GM23338 (cell line): ENCODE measurements at regions not wholly inside any gene's neighbourhood (a gene's known extent, or its start where the extent isn't known, plus 50 kb on each side); places are given as distances from the start of the nearest gene placed in this dataset.

Experiments used
- ATAC-seq: fragments of 200-7000 bp; cut with Tn5 transposase; 3 replicates; pipeline ENCODE4 v1.9.1; 2020
- DNase-seq: peaks from one replicate; pipeline ENCODE4 v3.0.0-alpha.2; 2015; ENCODE audit warnings: low spot score
- H2AFZ ChIP-seq: fragments of 200-600 bp; sonication (generic); 2 replicates; pipeline ENCODE4 v1.8.0; 2016; ENCODE audit warnings: antibody characterized with exemption, mild to moderate bottlenecking, moderate library complexity
- H3F3A ChIP-seq: fragments of 200-600 bp; sonication (generic); replicated peaks from 2 replicates; pipeline ENCODE4 v1.8.0; 2017; ENCODE audit warnings: antibody characterized with exemption, mixed run types, low read depth
- H3K27ac ChIP-seq: fragments of 200-600 bp; sonication (generic); 2 replicates; pipeline ENCODE4 v1.6.1; 2016; ENCODE audit warnings: low read depth
- H3K27me3 ChIP-seq: fragments of 200-600 bp; sonication (generic); 2 replicates; pipeline ENCODE4 v1.8.0; 2016; ENCODE audit warnings: mild to moderate bottlenecking, mixed run types, moderate library complexity; ENCODE audit not compliant: insufficient read depth
- H3K36me3 ChIP-seq: fragments of 200-600 bp; sonication (generic); 2 replicates; pipeline ENCODE4 v1.8.0; 2016; ENCODE audit warnings: mild to moderate bottlenecking; ENCODE audit not compliant: insufficient read depth
- H3K4me1 ChIP-seq: fragments of 200-600 bp; sonication (generic); 2 replicates; pipeline ENCODE4 v1.8.0; 2016; ENCODE audit warnings: mild to moderate bottlenecking, moderate library complexity; ENCODE audit not compliant: insufficient read depth
- H3K4me2 ChIP-seq: fragments of 200-600 bp; sonication (generic); 2 replicates; pipeline ENCODE4 v1.7.1; 2017; ENCODE audit warnings: mixed run types
- H3K4me3 ChIP-seq: fragments of 200-600 bp; sonication (generic); 2 replicates; pipeline ENCODE4 v1.6.1; 2016; ENCODE audit warnings: mixed run types
- H3K79me2 ChIP-seq: fragments of 200-600 bp; sonication (generic); replicated peaks from 2 replicates; pipeline ENCODE4 v1.8.0; 2017; ENCODE audit warnings: mild to moderate bottlenecking; ENCODE audit not compliant: insufficient read depth
- H3K9me2 ChIP-seq: fragments of 200-600 bp; sonication (generic); 2 replicates; pipeline ENCODE4 v1.8.0; 2017; ENCODE audit not compliant: insufficient read depth
- H4K20me1 ChIP-seq: fragments of 200-600 bp; sonication (generic); replicated peaks from 2 replicates; pipeline ENCODE4 v1.8.0; 2017; ENCODE audit warnings: mild to moderate bottlenecking; ENCODE audit not compliant: insufficient read depth
- H3K27ac Mint-ChIP-seq: 2 replicates; pipeline ENCODE4 v1.8.0; 2020; ENCODE audit warnings: inconsistent platforms, mild to moderate bottlenecking, moderate library complexity, mixed read lengths
- H3K27me3 Mint-ChIP-seq: 3 replicates; pipeline ENCODE4 v1.8.0; 2022; ENCODE audit warnings: low read depth, mild to moderate bottlenecking, moderate library complexity, mixed read lengths, inconsistent platforms; ENCODE audit not compliant: insufficient read depth, poor library complexity
- H3K36me3 Mint-ChIP-seq: 3 replicates; pipeline ENCODE4 v1.8.0; 2021; ENCODE audit warnings: low read depth, mild to moderate bottlenecking, inconsistent platforms, moderate library complexity, mixed read lengths
- H3K4me1 Mint-ChIP-seq: 3 replicates; pipeline ENCODE4 v1.8.0; 2020; ENCODE audit warnings: mild to moderate bottlenecking, inconsistent platforms, mixed read lengths
- H3K4me3 Mint-ChIP-seq: 3 replicates; pipeline ENCODE4 v1.8.0; 2021; ENCODE audit warnings: moderate library complexity, mild to moderate bottlenecking, inconsistent platforms, mixed read lengths
- H3K9me3 Mint-ChIP-seq: 3 replicates; pipeline ENCODE4 v1.8.0; 2020; ENCODE audit warnings: moderate library complexity, mild to moderate bottlenecking, inconsistent platforms, mixed read lengths
- CREB1 ChIP-seq: fragments of 250-450 bp; sonication (Bioruptor Pico); IDR thresholded peaks from 2 replicates; pipeline ENCODE4 v1.5.0; 2020; ENCODE audit warnings: low read depth, mild to moderate bottlenecking, moderate library complexity
- CTCF ChIP-seq, 2 experiments: fragments of 200-600 bp in 1 of 2; sonication (generic) in 1 of 2; conservative IDR thresholded peaks; 2 replicates each; pipeline versions ENCODE4 v1.5.1 to v1.6.1; 2016 to 2017; ENCODE audit warnings: antibody characterized with exemption in 2 of 2, low read depth in 2 of 2, mild to moderate bottlenecking in 2 of 2, moderate library complexity in 1 of 2
- ETS1 ChIP-seq: IDR thresholded peaks from 2 replicates; pipeline ENCODE4 v1.6.1; 2016; ENCODE audit warnings: antibody characterized with exemption
- EZH2 ChIP-seq: fragments of 200-600 bp; sonication (generic); IDR thresholded peaks from one replicate; pipeline ENCODE4 v1.8.0; 2017; ENCODE audit warnings: antibody characterized with exemption, mild to moderate bottlenecking, low read depth; ENCODE audit not compliant: unreplicated experiment
- EZH2phosphoT487 ChIP-seq: fragments of 200-600 bp; sonication (generic); IDR thresholded peaks from one replicate; pipeline ENCODE4 v1.8.1; 2018; ENCODE audit warnings: antibody characterized with exemption; ENCODE audit not compliant: unreplicated experiment
- JUNB ChIP-seq: IDR thresholded peaks from one replicate; pipeline ENCODE4 v1.6.1; 2016; ENCODE audit warnings: antibody characterized with exemption; ENCODE audit not compliant: unreplicated experiment
- NANOG ChIP-seq: IDR thresholded peaks from 2 replicates; pipeline ENCODE4 v1.6.1; 2016; ENCODE audit warnings: antibody characterized with exemption, borderline replicate concordance
- POLR2AphosphoS5 ChIP-seq: IDR thresholded peaks from 2 replicates; pipeline ENCODE4 v1.6.1; 2016; ENCODE audit warnings: antibody characterized with exemption, low read depth
- REST ChIP-seq: IDR thresholded peaks from one replicate; pipeline ENCODE4 v1.6.1; 2018; ENCODE audit warnings: antibody characterized with exemption; ENCODE audit not compliant: unreplicated experiment
- STAT1 ChIP-seq: IDR thresholded peaks from one replicate; pipeline ENCODE4 v1.6.1; 2016; ENCODE audit warnings: antibody characterized with exemption; ENCODE audit not compliant: unreplicated experiment
- ZNF114 ChIP-seq: fragments of 250-450 bp; sonication (Bioruptor Pico); IDR thresholded peaks from 2 replicates; pipeline ENCODE4 v1.5.0; 2020; ENCODE audit warnings: mild to moderate bottlenecking, moderate library complexity
- ZNF331 ChIP-seq: fragments of 250-450 bp; sonication (Bioruptor Pico); IDR thresholded peaks from 2 replicates; pipeline ENCODE4 v1.5.0; 2020; ENCODE audit warnings: low read depth, mild to moderate bottlenecking, moderate library complexity
- ZNF462 ChIP-seq: fragments of 250-450 bp; sonication (Bioruptor Pico); IDR thresholded peaks from 2 replicates; pipeline ENCODE4 v1.5.0; 2020; ENCODE audit warnings: mild to moderate bottlenecking, moderate library complexity

GRCh38 chr10:52703898-52704297 is 68.7 kb downstream of the MBL2 start (continued):
- no peak for TF ChIP-seq ZNF462
- no peak for TF ChIP-seq NANOG
- no peak for TF ChIP-seq STAT1
- no peak for TF ChIP-seq EZH2phosphoT487

- Mint-ChIP-seq H3K27ac (no peak overlapping the region), H3K27me3 (no peaks in the 10 kb centered on the region), H3K4me1 (no peaks in the 10 kb centered on the region), H3K9me3 (no peaks in the 10 kb centered on the region), H3K4me3 (no peak overlapping the region), H3K36me3 (no peaks in the 10 kb centered on the region)
- H3K79me2 ChIP-seq = no peaks in the 10 kb centered on the region
- no peak overlapping the region for H3K4me2 ChIP-seq
- H3F3A ChIP-seq = no peaks in the 10 kb centered on the region
- DNase-seq (no peak), ATAC-seq (no peak)
- H3K4me1 ChIP-seq = no peaks in the 10 kb centered on the region
- H3K9me2 ChIP-seq = no peaks in the 10 kb centered on the region
- no peak overlapping the region for H2AFZ ChIP-seq
- no peak overlapping the region for H3K4me3 ChIP-seq
- H3K36me3 ChIP-seq = no peaks in the 10 kb centered on the region
- no peaks in the 10 kb centered on the region for H3K27me3 ChIP-seq
- no peaks in the 10 kb centered on the region for H4K20me1 ChIP-seq
- no peak overlapping the region for H3K27ac ChIP-seq
- TF ChIP-seq ZNF114 (CRISPR knock-in tag) = no peak
- no peak for TF ChIP-seq CREB1 (CRISPR knock-in tag)
- no peak for TF ChIP-seq ZNF331 (CRISPR knock-in tag)
- TF ChIP-seq JUNB = no peak
- TF ChIP-seq REST = no peak
- TF ChIP-seq NANOG = no peak
- TF ChIP-seq CTCF (conservative IDR thresholded peaks at IDR 0.05; ENCODE audit: low read depth in 2 of 2) = no peak
- no peak for TF ChIP-seq ETS1
- no peak for TF ChIP-seq EZH2
- no peak for TF ChIP-seq EZH2phosphoT487
- no peak for TF ChIP-seq POLR2AphosphoS5
Observed at GRCh38 chr10:52706332-52707070, 66.1 kb downstream of the MBL2 start.
